ENCODE measurements at regions not wholly inside any gene's neighbourhood (a gene's known extent, or its start where the extent isn't known, plus 50 kb on each side); places are given as distances from the start of the nearest gene placed in this dataset.

DNA sequence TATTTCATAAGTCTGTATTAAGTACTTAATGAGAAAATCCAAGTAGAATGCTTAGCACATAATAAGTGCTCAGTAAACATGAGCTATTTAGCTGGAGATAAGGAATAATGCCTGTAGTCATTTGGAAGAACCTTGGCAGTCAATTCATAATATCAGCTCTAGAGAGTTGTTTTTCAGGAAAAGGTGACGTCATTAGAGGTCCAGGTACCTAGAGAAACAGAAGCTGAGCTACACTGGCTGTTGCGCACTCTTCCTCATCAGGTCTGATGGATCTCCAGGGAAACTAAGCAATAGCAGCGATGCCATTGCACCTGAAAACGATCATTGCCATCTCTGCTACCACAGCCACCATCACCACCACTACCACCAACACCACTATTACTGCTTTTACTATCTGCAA, 187.8 kb upstream of the PLD5 start:
- 20% methylated on average over 4 of the region's 4 CpGs for WGBS (ENCODE audit: insufficient coverage, insufficient replicate concordance, low lambda C conversion rate, missing lambda C conversion rate)
- H4K20me1 ChIP-seq (ENCODE audit: control insufficient read depth, insufficient read depth): no peaks in the 10 kb centered on the region
- no peaks in the 10 kb centered on the region for H3K79me2 ChIP-seq (ENCODE audit: control insufficient read depth, insufficient read depth, low read length)
- intact Hi-C loops (cut with micrococcal nuclease; ENCODE audit: unreplicated experiment): no loop called here
- ATAC-seq (no peak), DNase-seq (ENCODE audit: low read depth, low spot score) (no peak), FAIRE-seq (no peak)
- H3K4me1 ChIP-seq (ENCODE audit: control insufficient read depth, insufficient read depth, low read length): no peaks in the 10 kb centered on the region
- H3K27ac ChIP-seq (ENCODE audit: control insufficient read depth, insufficient read depth): no peak overlapping the region
- no peaks in the 10 kb centered on the region for H3K27me3 ChIP-seq (replicated peaks in 1 of 2; ENCODE audit: control insufficient read depth in 2 of 2, insufficient read depth in 2 of 2, low read length in 1 of 2)
- TF ChIP-seq TCF12 (IDR thresholded peaks at IDR 0.05; ENCODE audit: low read depth, low read length) (no peak), USF2 (IDR thresholded peaks at IDR 0.05; ENCODE audit: borderline replicate concordance, low read depth, low read length) (no peak), CHD2 (IDR thresholded peaks at IDR 0.05; ENCODE audit: borderline replicate concordance, low read depth, low read length) (no peak), PAX5 (IDR thresholded peaks at IDR 0.05; ENCODE audit: borderline replicate concordance, low read depth, low read length) (no peak), SMAD5 (IDR thresholded peaks at IDR 0.05; ENCODE audit: low read depth) (no peak), LARP7 (IDR thresholded peaks at IDR 0.05) (no peak)
- TF ChIP-seq, protein P1, sequence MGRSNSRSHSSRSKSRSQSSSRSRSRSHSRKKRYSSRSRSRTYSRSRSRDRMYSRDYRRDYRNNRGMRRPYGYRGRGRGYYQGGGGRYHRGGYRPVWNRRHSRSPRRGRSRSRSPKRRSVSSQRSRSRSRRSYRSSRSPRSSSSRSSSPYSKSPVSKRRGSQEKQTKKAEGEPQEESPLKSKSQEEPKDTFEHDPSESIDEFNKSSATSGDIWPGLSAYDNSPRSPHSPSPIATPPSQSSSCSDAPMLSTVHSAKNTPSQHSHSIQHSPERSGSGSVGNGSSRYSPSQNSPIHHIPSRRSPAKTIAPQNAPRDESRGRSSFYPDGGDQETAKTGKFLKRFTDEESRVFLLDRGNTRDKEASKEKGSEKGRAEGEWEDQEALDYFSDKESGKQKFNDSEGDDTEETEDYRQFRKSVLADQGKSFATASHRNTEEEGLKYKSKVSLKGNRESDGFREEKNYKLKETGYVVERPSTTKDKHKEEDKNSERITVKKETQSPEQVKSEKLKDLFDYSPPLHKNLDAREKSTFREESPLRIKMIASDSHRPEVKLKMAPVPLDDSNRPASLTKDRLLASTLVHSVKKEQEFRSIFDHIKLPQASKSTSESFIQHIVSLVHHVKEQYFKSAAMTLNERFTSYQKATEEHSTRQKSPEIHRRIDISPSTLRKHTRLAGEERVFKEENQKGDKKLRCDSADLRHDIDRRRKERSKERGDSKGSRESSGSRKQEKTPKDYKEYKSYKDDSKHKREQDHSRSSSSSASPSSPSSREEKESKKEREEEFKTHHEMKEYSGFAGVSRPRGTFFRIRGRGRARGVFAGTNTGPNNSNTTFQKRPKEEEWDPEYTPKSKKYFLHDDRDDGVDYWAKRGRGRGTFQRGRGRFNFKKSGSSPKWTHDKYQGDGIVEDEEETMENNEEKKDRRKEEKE (IDR thresholded peaks at IDR 0.05): no peak
- no peak overlapping the region for H2AFZ ChIP-seq (ENCODE audit: control insufficient read depth, low read depth, low read length)
- H3K9ac ChIP-seq (ENCODE audit: control insufficient read depth, insufficient read depth, low read length): no peak overlapping the region
- no TSS peak for BruUV-seq (replicated peaks)
- SMC1A ChIA-PET (ENCODE audit: uncharacterized antibody, unreplicated experiment): interaction anchor here (0.8 kb wide), 1 partner anchor 164 kb away, joined by 3 read pairs; no protein-coding TSS in a partner anchor
- POLR2A ChIA-PET: no interaction called here
- no peaks in the 10 kb centered on the region for H3K9me3 ChIP-seq (replicated peaks; ENCODE audit: control insufficient read depth, insufficient read depth, low read length)
- no peak overlapping the region for H3K4me3 ChIP-seq
- H3K36me3 ChIP-seq (ENCODE audit: control insufficient read depth in 2 of 2, insufficient read depth in 2 of 2, low read length in 1 of 2): no peaks in the 10 kb centered on the region
- CTCF ChIA-PET: no interaction called here
- H3K4me2 ChIP-seq (ENCODE audit: control insufficient read depth, insufficient read depth): no peak overlapping the region
- in situ Hi-C loops (cut with MboI): no loop called here
- RAD21 ChIA-PET (ENCODE audit: unreplicated experiment): no interaction called here

Data from GM12878 (cell line).